GM23338 (cell line): ENCODE measurements at regions not wholly inside any gene's neighbourhood (a gene's known extent, or its start where the extent isn't known, plus 50 kb on each side); places are given as distances from the start of the nearest gene placed in this dataset.

Source experiments
- CREB1 ChIP-seq: fragments of 250-450 bp; sonication (Bioruptor Pico); IDR thresholded peaks from 2 replicates; pipeline ENCODE4 v1.5.0; 2020; ENCODE audit warnings: low read depth, mild to moderate bottlenecking, moderate library complexity
- EZH2 ChIP-seq: fragments of 200-600 bp; sonication (generic); IDR thresholded peaks from one replicate; pipeline ENCODE4 v1.8.0; 2017; ENCODE audit warnings: antibody characterized with exemption, mild to moderate bottlenecking, low read depth; ENCODE audit not compliant: unreplicated experiment
- EZH2phosphoT487 ChIP-seq: fragments of 200-600 bp; sonication (generic); IDR thresholded peaks from one replicate; pipeline ENCODE4 v1.8.1; 2018; ENCODE audit warnings: antibody characterized with exemption; ENCODE audit not compliant: unreplicated experiment
- JUNB ChIP-seq: IDR thresholded peaks from one replicate; pipeline ENCODE4 v1.6.1; 2016; ENCODE audit warnings: antibody characterized with exemption; ENCODE audit not compliant: unreplicated experiment
- NANOG ChIP-seq: IDR thresholded peaks from 2 replicates; pipeline ENCODE4 v1.6.1; 2016; ENCODE audit warnings: antibody characterized with exemption, borderline replicate concordance
- POLR2AphosphoS5 ChIP-seq: IDR thresholded peaks from 2 replicates; pipeline ENCODE4 v1.6.1; 2016; ENCODE audit warnings: antibody characterized with exemption, low read depth
- ZNF114 ChIP-seq: fragments of 250-450 bp; sonication (Bioruptor Pico); IDR thresholded peaks from 2 replicates; pipeline ENCODE4 v1.5.0; 2020; ENCODE audit warnings: mild to moderate bottlenecking, moderate library complexity
- ZNF331 ChIP-seq: fragments of 250-450 bp; sonication (Bioruptor Pico); IDR thresholded peaks from 2 replicates; pipeline ENCODE4 v1.5.0; 2020; ENCODE audit warnings: low read depth, mild to moderate bottlenecking, moderate library complexity
- ZNF462 ChIP-seq: fragments of 250-450 bp; sonication (Bioruptor Pico); IDR thresholded peaks from 2 replicates; pipeline ENCODE4 v1.5.0; 2020; ENCODE audit warnings: mild to moderate bottlenecking, moderate library complexity
- TF ChIP-seq, protein P1 (sequence below), 2 experiments: fragments of 200-600 bp in 1 of 2; sonication (generic) in 1 of 2; conservative IDR thresholded peaks; 2 replicates each; pipeline versions ENCODE4 v1.5.1 to v1.6.1; 2016 to 2017; ENCODE audit warnings: antibody characterized with exemption in 2 of 2, low read depth in 2 of 2, mild to moderate bottlenecking in 2 of 2, moderate library complexity in 1 of 2
- TF ChIP-seq, protein P2 (sequence below): IDR thresholded peaks from one replicate; pipeline ENCODE4 v1.6.1; 2018; ENCODE audit warnings: antibody characterized with exemption; ENCODE audit not compliant: unreplicated experiment
- TF ChIP-seq, protein P3 (sequence below): IDR thresholded peaks from 2 replicates; pipeline ENCODE4 v1.6.1; 2016; ENCODE audit warnings: antibody characterized with exemption

DNA sequence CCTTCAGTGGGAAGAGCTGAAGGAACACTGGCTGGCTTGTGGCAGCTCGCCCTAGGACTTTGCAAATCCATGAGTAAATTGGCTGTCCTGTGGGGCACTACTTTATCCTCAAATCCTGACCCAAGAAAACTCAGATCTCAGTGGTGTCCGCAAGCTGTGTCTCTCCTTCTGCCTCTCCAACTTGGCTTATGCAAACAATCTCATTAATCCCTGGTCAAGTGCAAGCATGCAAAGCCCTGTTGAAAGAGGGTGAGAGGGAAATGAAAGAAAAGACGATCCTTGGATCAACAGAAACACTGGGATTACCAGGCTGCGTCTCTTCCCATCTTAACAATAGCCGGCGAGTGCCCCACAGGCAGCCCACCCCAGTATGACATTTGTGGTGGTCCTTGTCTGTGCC lies 901.6 kb downstream of the BCL11B start:
- TF ChIP-seq, protein P1, sequence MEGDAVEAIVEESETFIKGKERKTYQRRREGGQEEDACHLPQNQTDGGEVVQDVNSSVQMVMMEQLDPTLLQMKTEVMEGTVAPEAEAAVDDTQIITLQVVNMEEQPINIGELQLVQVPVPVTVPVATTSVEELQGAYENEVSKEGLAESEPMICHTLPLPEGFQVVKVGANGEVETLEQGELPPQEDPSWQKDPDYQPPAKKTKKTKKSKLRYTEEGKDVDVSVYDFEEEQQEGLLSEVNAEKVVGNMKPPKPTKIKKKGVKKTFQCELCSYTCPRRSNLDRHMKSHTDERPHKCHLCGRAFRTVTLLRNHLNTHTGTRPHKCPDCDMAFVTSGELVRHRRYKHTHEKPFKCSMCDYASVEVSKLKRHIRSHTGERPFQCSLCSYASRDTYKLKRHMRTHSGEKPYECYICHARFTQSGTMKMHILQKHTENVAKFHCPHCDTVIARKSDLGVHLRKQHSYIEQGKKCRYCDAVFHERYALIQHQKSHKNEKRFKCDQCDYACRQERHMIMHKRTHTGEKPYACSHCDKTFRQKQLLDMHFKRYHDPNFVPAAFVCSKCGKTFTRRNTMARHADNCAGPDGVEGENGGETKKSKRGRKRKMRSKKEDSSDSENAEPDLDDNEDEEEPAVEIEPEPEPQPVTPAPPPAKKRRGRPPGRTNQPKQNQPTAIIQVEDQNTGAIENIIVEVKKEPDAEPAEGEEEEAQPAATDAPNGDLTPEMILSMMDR (conservative IDR thresholded peaks at IDR 0.05; ENCODE audit: low read depth in 2 of 2) = no peak
- TF ChIP-seq, protein P2, sequence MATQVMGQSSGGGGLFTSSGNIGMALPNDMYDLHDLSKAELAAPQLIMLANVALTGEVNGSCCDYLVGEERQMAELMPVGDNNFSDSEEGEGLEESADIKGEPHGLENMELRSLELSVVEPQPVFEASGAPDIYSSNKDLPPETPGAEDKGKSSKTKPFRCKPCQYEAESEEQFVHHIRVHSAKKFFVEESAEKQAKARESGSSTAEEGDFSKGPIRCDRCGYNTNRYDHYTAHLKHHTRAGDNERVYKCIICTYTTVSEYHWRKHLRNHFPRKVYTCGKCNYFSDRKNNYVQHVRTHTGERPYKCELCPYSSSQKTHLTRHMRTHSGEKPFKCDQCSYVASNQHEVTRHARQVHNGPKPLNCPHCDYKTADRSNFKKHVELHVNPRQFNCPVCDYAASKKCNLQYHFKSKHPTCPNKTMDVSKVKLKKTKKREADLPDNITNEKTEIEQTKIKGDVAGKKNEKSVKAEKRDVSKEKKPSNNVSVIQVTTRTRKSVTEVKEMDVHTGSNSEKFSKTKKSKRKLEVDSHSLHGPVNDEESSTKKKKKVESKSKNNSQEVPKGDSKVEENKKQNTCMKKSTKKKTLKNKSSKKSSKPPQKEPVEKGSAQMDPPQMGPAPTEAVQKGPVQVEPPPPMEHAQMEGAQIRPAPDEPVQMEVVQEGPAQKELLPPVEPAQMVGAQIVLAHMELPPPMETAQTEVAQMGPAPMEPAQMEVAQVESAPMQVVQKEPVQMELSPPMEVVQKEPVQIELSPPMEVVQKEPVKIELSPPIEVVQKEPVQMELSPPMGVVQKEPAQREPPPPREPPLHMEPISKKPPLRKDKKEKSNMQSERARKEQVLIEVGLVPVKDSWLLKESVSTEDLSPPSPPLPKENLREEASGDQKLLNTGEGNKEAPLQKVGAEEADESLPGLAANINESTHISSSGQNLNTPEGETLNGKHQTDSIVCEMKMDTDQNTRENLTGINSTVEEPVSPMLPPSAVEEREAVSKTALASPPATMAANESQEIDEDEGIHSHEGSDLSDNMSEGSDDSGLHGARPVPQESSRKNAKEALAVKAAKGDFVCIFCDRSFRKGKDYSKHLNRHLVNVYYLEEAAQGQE = no peak
- TF ChIP-seq EZH2 (no peak), EZH2phosphoT487 (no peak), NANOG (no peak), JUNB (no peak), CREB1 (CRISPR knock-in tag) (no peak), POLR2AphosphoS5 (no peak), ZNF114 (CRISPR knock-in tag) (no peak), ZNF462 (no peak), ZNF331 (CRISPR knock-in tag) (no peak)
- TF ChIP-seq, protein P3, sequence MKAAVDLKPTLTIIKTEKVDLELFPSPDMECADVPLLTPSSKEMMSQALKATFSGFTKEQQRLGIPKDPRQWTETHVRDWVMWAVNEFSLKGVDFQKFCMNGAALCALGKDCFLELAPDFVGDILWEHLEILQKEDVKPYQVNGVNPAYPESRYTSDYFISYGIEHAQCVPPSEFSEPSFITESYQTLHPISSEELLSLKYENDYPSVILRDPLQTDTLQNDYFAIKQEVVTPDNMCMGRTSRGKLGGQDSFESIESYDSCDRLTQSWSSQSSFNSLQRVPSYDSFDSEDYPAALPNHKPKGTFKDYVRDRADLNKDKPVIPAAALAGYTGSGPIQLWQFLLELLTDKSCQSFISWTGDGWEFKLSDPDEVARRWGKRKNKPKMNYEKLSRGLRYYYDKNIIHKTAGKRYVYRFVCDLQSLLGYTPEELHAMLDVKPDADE = no peak
